ENCODE measurements at regions not wholly inside any gene's neighbourhood (a gene's known extent, or its start where the extent isn't known, plus 50 kb on each side); places are given as distances from the start of the nearest gene placed in this dataset.
A peak's percentile ranks its signal among the peaks of the same experiment; 100 is the strongest.

GRCh38 chr9:111250875-111251842 is 78.9 kb downstream of the OR2K2 start:
- no peak for DNase-seq (ENCODE audit: low spot score)
- no peaks in the 10 kb centered on the region for H3F3A ChIP-seq (ENCODE audit: low read depth)
- Mint-ChIP-seq H3K27ac (no peak overlapping the region), H3K9me3 (no peaks in the 10 kb centered on the region), H3K4me1 (peaks cover 16% of the 10 kb centered on the region), H3K36me3 (no peaks in the 10 kb centered on the region), H3K27me3 (ENCODE audit: insufficient read depth, low read depth) (no peaks in the 10 kb centered on the region), H3K4me3 (no peak overlapping the region)
- no peaks in the 10 kb centered on the region for H3K27me3 ChIP-seq
- H3K79me2 ChIP-seq (ENCODE audit: low read depth), result no peaks in the 10 kb centered on the region
- H3K4me1 ChIP-seq, result peaks cover 12% of the 10 kb centered on the region
- no peak overlapping the region for H3K27ac ChIP-seq
- no peaks in the 10 kb centered on the region for H3K36me3 ChIP-seq
- H3K9ac ChIP-seq, result no peak overlapping the region
- H2AFZ ChIP-seq (replicated peaks), result no peak overlapping the region
- no peak overlapping the region for H3K4me3 ChIP-seq
- no peaks in the 10 kb centered on the region for H4K20me1 ChIP-seq (ENCODE audit: low read depth)
- no peak for TF ChIP-seq CTCF (IDR thresholded peaks at IDR 0.05)
- TF ChIP-seq EZH2phosphoT487 (IDR thresholded peaks at IDR 0.05), result no peak
- no peak for TF ChIP-seq EZH2 (IDR thresholded peaks at IDR 0.05)
- no peak overlapping the region for H3K4me2 ChIP-seq
- H3K9me3 ChIP-seq (ENCODE audit: low read depth), result no peaks in the 10 kb centered on the region

GRCh38 chr9:111237447-111237846 is 92.6 kb downstream of the OR2K2 start:
- peaks cover 34% of the 10 kb centered on the region for H3K4me1 ChIP-seq
- H3K27ac ChIP-seq, result no peak overlapping the region
- peak overlapping the region; percentile 5 for H3K4me2 ChIP-seq
- no peaks in the 10 kb centered on the region for H3K79me2 ChIP-seq (ENCODE audit: low read depth)
- H3K9me3 Mint-ChIP-seq, result no peaks in the 10 kb centered on the region
- H3K4me3 ChIP-seq, result no peak overlapping the region
- no peaks in the 10 kb centered on the region for H3K27me3 Mint-ChIP-seq (ENCODE audit: insufficient read depth, low read depth)
- no peak overlapping the region for H2AFZ ChIP-seq (replicated peaks)
- DNase-seq (ENCODE audit: low spot score), result no peak
- H3K27me3 ChIP-seq, result no peaks in the 10 kb centered on the region
- no peak overlapping the region for H3K4me3 Mint-ChIP-seq
- no peaks in the 10 kb centered on the region for H3K36me3 Mint-ChIP-seq
- no peaks in the 10 kb centered on the region for H4K20me1 ChIP-seq (ENCODE audit: low read depth)
- no peaks in the 10 kb centered on the region for H3K36me3 ChIP-seq
- H3K27ac Mint-ChIP-seq, result no peak overlapping the region
- TF ChIP-seq CTCF (IDR thresholded peaks at IDR 0.05) (no peak), EZH2phosphoT487 (IDR thresholded peaks at IDR 0.05) (no peak), EZH2 (IDR thresholded peaks at IDR 0.05) (no peak)
- H3K9ac ChIP-seq, result no peak overlapping the region
- peaks cover 14% of the 10 kb centered on the region for H3K4me1 Mint-ChIP-seq
- H3F3A ChIP-seq (ENCODE audit: low read depth), result peaks cover 16% of the 10 kb centered on the region
- no peaks in the 10 kb centered on the region for H3K9me3 ChIP-seq (ENCODE audit: low read depth)

GRCh38 chr9:111236332-111236731 is 93.7 kb downstream of the OR2K2 start:
- no peak overlapping the region for H3K4me3 Mint-ChIP-seq
- Histone ChIP-seq H3K9ac (no peak overlapping the region), H3K4me3 (no peak overlapping the region), H3F3A (ENCODE audit: low read depth) (peaks cover 19% of the 10 kb centered on the region), H3K9me3 (ENCODE audit: low read depth) (no peaks in the 10 kb centered on the region), H4K20me1 (ENCODE audit: low read depth) (no peaks in the 10 kb centered on the region), H3K79me2 (ENCODE audit: low read depth) (no peaks in the 10 kb centered on the region), H3K4me2 (peak overlapping the region; percentile 4), H3K4me1 (peaks cover 41% of the 10 kb centered on the region), H3K36me3 (no peaks in the 10 kb centered on the region), H3K27me3 (no peaks in the 10 kb centered on the region), H2AFZ (replicated peaks) (no peak overlapping the region), H3K27ac (no peak overlapping the region)
- no peaks in the 10 kb centered on the region for H3K36me3 Mint-ChIP-seq
- no peaks in the 10 kb centered on the region for H3K9me3 Mint-ChIP-seq
- DNase-seq (ENCODE audit: low spot score), result no peak
- peaks cover 14% of the 10 kb centered on the region for H3K4me1 Mint-ChIP-seq
- TF ChIP-seq EZH2 (IDR thresholded peaks at IDR 0.05) (no peak), CTCF (IDR thresholded peaks at IDR 0.05) (no peak), EZH2phosphoT487 (IDR thresholded peaks at IDR 0.05) (no peak)
- no peak overlapping the region for H3K27ac Mint-ChIP-seq
- H3K27me3 Mint-ChIP-seq (ENCODE audit: insufficient read depth, low read depth), result no peaks in the 10 kb centered on the region

Measured in neural progenitor cell (in vitro differentiated cells).